Liver (tissue), 8 donors: ENCODE measurements at regions not wholly inside any gene's neighbourhood (a gene's known extent, or its start where the extent isn't known, plus 50 kb on each side); places are given as distances from the start of the nearest gene placed in this dataset.

Experiments used
- DNase-seq: peaks from one replicate; pipeline ENCODE4 v3.0.0-alpha.2; 2017; ENCODE audit warnings: low spot score
- H3K27ac ChIP-seq, 2 donors: one replicate each; pipeline ENCODE4 v1.7.0; 2013; ENCODE audit warnings: inconsistent platforms in 2 of 2, low read length in 2 of 2, control low read depth in 1 of 2, low read depth in 1 of 2, mild to moderate bottlenecking in 1 of 2
- H3K27me3 ChIP-seq, 4 donors: one replicate each; pipeline versions ENCODE4 v1.6.1 to v1.7.0; 2013; ENCODE audit warnings: low read length in 3 of 4, inconsistent platforms in 1 of 4, mild to moderate bottlenecking in 1 of 4, moderate library complexity in 1 of 4; ENCODE audit not compliant: control insufficient read depth in 4 of 4, insufficient read depth in 4 of 4
- H3K36me3 ChIP-seq, 4 donors: one replicate each; pipeline versions ENCODE4 v1.6.1 to v1.7.0; 2013; ENCODE audit warnings: low read length in 3 of 4, mild to moderate bottlenecking in 3 of 4, low read depth in 1 of 4, moderate library complexity in 1 of 4; ENCODE audit not compliant: control insufficient read depth in 4 of 4, insufficient read depth in 3 of 4
- H3K4me1 ChIP-seq, 4 donors: one replicate each; pipeline versions ENCODE4 v1.6.1 to v1.7.0; 2013; ENCODE audit warnings: low read length in 3 of 4, mild to moderate bottlenecking in 3 of 4, moderate library complexity in 1 of 4; ENCODE audit not compliant: control insufficient read depth in 4 of 4, insufficient read depth in 4 of 4
- H3K4me3 ChIP-seq, 3 donors: one replicate each; pipeline versions ENCODE4 v1.6.1 to v1.7.0; 2013; ENCODE audit warnings: low read length in 3 of 3, control low read depth in 1 of 3, low read depth in 1 of 3, mild to moderate bottlenecking in 1 of 3
- H3K9ac ChIP-seq, 2 donors: one replicate each; pipeline ENCODE4 v1.7.0; 2013; ENCODE audit warnings: low read length in 2 of 2, mild to moderate bottlenecking in 2 of 2, moderate library complexity in 2 of 2, control low read depth in 1 of 2, low read depth in 1 of 2
- H3K9me3 ChIP-seq, 4 donors: one replicate each; pipeline versions ENCODE4 v1.6.1 to v1.7.0; 2013; ENCODE audit warnings: low read length in 3 of 4; ENCODE audit not compliant: control insufficient read depth in 4 of 4
- CTCF ChIP-seq: fragments of 150-350 bp; IDR thresholded peaks from 2 replicates; pipeline ENCODE4 v1.5.1; 2017; ENCODE audit warnings: improper control_type of control experiment, low read depth, low read length; ENCODE audit not compliant: missing input control
- EGR1 ChIP-seq, 2 donors: IDR thresholded peaks; 2 replicates each; pipeline ENCODE4 v1.6.1; 2016 to 2018; ENCODE audit warnings: antibody characterized with exemption in 2 of 2, low read depth in 2 of 2
- FOXA1 ChIP-seq: IDR thresholded peaks from 2 replicates; pipeline ENCODE4 v1.6.1; 2016; ENCODE audit warnings: antibody characterized with exemption
- FOXA2 ChIP-seq: IDR thresholded peaks from 2 replicates; pipeline ENCODE4 v1.6.1; 2016; ENCODE audit warnings: antibody characterized with exemption
- GABPA ChIP-seq, 2 donors: IDR thresholded peaks in 1 of 2; conservative IDR thresholded peaks in 1 of 2; 2 replicates each; pipeline ENCODE4 v1.6.1; 2016; ENCODE audit warnings: antibody characterized with exemption in 2 of 2, mild to moderate bottlenecking in 1 of 2, moderate library complexity in 1 of 2
- HNF4A ChIP-seq, 2 donors: conservative IDR thresholded peaks; 2 replicates each; pipeline ENCODE4 v1.6.1; 2016; ENCODE audit warnings: antibody characterized with exemption in 2 of 2, mild to moderate bottlenecking in 2 of 2
- HNF4G ChIP-seq: IDR thresholded peaks from 2 replicates; pipeline ENCODE4 v1.6.1; 2016; ENCODE audit warnings: antibody characterized with exemption
- JUND ChIP-seq, 2 donors: IDR thresholded peaks; 2 replicates each; pipeline ENCODE4 v1.6.1; 2016; ENCODE audit warnings: antibody characterized with exemption in 2 of 2
- MAX ChIP-seq: IDR thresholded peaks from 2 replicates; pipeline ENCODE4 v1.6.1; 2016; ENCODE audit warnings: antibody characterized with exemption
- NR2F2 ChIP-seq: IDR thresholded peaks from 2 replicates; pipeline ENCODE4 v1.6.1; 2016; ENCODE audit warnings: antibody characterized with exemption
- RAD21 ChIP-seq, 2 donors: IDR thresholded peaks; 2 replicates each; pipeline ENCODE4 v1.6.1; 2016; ENCODE audit warnings: antibody characterized with exemption in 2 of 2, mild to moderate bottlenecking in 2 of 2
- RXRA ChIP-seq, 2 donors: IDR thresholded peaks; 2 replicates each; pipeline ENCODE4 v1.6.1; 2017 to 2018; ENCODE audit warnings: antibody characterized with exemption in 2 of 2, mild to moderate bottlenecking in 1 of 2
- SP1 ChIP-seq: IDR thresholded peaks from 2 replicates; pipeline ENCODE4 v1.6.1; 2018; ENCODE audit warnings: antibody characterized with exemption, mild to moderate bottlenecking
- TAF1 ChIP-seq: conservative IDR thresholded peaks from 2 replicates; pipeline ENCODE4 v1.6.1; 2016; ENCODE audit warnings: antibody characterized with exemption, mild to moderate bottlenecking
- YY1 ChIP-seq: IDR thresholded peaks from 2 replicates; pipeline ENCODE4 v1.6.1; 2016; ENCODE audit warnings: antibody characterized with exemption, mild to moderate bottlenecking
- WGBS: extraction: QIAGEN DNeasy Blood & Tissue Kit; methylation state at CpG from one replicate; pipeline ENCODE4 v1.1.7; 2013; 5-methylcytosine and 5-hydroxymethylcytosine counted together
- TF ChIP-seq, protein P1 (sequence below): IDR thresholded peaks from 2 replicates; pipeline ENCODE4 v1.6.1; 2016; ENCODE audit warnings: antibody characterized with exemption
- TF ChIP-seq, protein P2 (sequence below): IDR thresholded peaks from 2 replicates; pipeline ENCODE4 v1.6.1; 2016; ENCODE audit warnings: antibody characterized with exemption
- TF ChIP-seq, protein P3 (sequence below): IDR thresholded peaks from 2 replicates; pipeline ENCODE4 v1.6.1; 2016; ENCODE audit warnings: antibody characterized with exemption, mild to moderate bottlenecking
- donor health status: healthy.
- donor health status: healthy.
- donor health status: healthy.
- donor health status: healthy.
- donor health status: healthy.

DNA sequence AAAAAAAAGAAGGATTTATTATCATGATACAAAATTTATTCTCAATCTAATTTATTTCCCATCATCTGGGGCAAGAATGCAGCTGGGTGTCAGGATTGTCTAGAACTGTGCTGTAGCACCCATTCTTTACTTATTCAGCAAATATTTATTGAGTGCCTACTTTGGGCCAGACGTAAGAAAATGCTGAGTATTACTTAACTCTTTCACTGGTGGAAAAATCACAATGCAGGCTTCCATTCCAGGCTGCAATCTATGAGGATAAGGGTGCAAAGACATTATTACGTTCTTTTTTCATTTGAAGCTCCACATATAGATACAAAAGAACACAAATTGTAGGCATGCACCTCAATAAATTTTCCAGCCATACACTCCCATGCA, 86.0 kb upstream of the CDKN3 start:
- Histone ChIP-seq H3K4me1 (no peaks in the 10 kb centered on the region), H3K27ac (no peak overlapping the region), H3K9me3 (no peaks in the 10 kb centered on the region), H3K9ac (no peak overlapping the region), H3K4me3 (no peak overlapping the region), H3K36me3 (no peaks in the 10 kb centered on the region), H3K27me3 (peaks cover 0 to 2% (median 0%) of the 10 kb centered on the region in 4 donors)
- TF ChIP-seq, protein P1, sequence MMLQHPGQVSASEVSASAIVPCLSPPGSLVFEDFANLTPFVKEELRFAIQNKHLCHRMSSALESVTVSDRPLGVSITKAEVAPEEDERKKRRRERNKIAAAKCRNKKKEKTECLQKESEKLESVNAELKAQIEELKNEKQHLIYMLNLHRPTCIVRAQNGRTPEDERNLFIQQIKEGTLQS: no peak
- TF ChIP-seq RAD21 (IDR thresholded peaks at IDR 0.05) (no peak), MAX (no peak), YY1 (no peak), TAF1 (no peak), SP1 (no peak), CTCF (no peak), FOXA2 (no peak), GABPA (IDR thresholded peaks at IDR 0.05 in 1 of 2, conservative IDR thresholded peaks at IDR 0.05 in 1 of 2) (no peak), HNF4G (no peak), FOXA1 (no peak), RXRA (IDR thresholded peaks at IDR 0.05) (no peak), JUND (IDR thresholded peaks at IDR 0.05) (no peak), EGR1 (IDR thresholded peaks at IDR 0.05; ENCODE audit: low read depth in 2 of 2) (no peak), HNF4A (conservative IDR thresholded peaks at IDR 0.05) (no peak), NR2F2 (no peak)
- TF ChIP-seq, protein P2, sequence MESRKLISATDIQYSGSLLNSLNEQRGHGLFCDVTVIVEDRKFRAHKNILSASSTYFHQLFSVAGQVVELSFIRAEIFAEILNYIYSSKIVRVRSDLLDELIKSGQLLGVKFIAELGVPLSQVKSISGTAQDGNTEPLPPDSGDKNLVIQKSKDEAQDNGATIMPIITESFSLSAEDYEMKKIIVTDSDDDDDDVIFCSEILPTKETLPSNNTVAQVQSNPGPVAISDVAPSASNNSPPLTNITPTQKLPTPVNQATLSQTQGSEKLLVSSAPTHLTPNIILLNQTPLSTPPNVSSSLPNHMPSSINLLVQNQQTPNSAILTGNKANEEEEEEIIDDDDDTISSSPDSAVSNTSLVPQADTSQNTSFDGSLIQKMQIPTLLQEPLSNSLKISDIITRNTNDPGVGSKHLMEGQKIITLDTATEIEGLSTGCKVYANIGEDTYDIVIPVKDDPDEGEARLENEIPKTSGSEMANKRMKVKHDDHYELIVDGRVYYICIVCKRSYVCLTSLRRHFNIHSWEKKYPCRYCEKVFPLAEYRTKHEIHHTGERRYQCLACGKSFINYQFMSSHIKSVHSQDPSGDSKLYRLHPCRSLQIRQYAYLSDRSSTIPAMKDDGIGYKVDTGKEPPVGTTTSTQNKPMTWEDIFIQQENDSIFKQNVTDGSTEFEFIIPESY: no peak
- TF ChIP-seq, protein P3, sequence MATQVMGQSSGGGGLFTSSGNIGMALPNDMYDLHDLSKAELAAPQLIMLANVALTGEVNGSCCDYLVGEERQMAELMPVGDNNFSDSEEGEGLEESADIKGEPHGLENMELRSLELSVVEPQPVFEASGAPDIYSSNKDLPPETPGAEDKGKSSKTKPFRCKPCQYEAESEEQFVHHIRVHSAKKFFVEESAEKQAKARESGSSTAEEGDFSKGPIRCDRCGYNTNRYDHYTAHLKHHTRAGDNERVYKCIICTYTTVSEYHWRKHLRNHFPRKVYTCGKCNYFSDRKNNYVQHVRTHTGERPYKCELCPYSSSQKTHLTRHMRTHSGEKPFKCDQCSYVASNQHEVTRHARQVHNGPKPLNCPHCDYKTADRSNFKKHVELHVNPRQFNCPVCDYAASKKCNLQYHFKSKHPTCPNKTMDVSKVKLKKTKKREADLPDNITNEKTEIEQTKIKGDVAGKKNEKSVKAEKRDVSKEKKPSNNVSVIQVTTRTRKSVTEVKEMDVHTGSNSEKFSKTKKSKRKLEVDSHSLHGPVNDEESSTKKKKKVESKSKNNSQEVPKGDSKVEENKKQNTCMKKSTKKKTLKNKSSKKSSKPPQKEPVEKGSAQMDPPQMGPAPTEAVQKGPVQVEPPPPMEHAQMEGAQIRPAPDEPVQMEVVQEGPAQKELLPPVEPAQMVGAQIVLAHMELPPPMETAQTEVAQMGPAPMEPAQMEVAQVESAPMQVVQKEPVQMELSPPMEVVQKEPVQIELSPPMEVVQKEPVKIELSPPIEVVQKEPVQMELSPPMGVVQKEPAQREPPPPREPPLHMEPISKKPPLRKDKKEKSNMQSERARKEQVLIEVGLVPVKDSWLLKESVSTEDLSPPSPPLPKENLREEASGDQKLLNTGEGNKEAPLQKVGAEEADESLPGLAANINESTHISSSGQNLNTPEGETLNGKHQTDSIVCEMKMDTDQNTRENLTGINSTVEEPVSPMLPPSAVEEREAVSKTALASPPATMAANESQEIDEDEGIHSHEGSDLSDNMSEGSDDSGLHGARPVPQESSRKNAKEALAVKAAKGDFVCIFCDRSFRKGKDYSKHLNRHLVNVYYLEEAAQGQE: no peak
- DNase-seq: no peak
- WGBS: 53% methylated on average over 2 of the region's 2 CpGs
